GM12892 (cell line): ENCODE measurements at regions not wholly inside any gene's neighbourhood (a gene's known extent, or its start where the extent isn't known, plus 50 kb on each side); places are given as distances from the start of the nearest gene placed in this dataset.

ENCODE experiments used
- DNase-seq: peaks from one replicate; pipeline ENCODE4 v3.0.0; 2011; ENCODE audit not compliant: insufficient read length
- FAIRE-seq: peaks from 2 replicates; lab custom pipeline; 2011; peaks lifted over from hg19 to GRCh38; lab: Jason Lieb, UNC
- POLR2A ChIP-seq: IDR thresholded peaks from 2 replicates; pipeline ENCODE4 v1.6.1; 2011; ENCODE audit warnings: low read depth, low read length, control low read depth
- POLR2AphosphoS5 ChIP-seq: IDR thresholded peaks from 2 replicates; pipeline ENCODE4 v1.6.1; 2011; ENCODE audit warnings: low read depth, low read length, control low read depth
- TAF1 ChIP-seq: IDR thresholded peaks from 2 replicates; pipeline ENCODE4 v1.6.1; 2011; ENCODE audit warnings: low read depth, mild to moderate bottlenecking, control low read depth, low read length, borderline replicate concordance

DNA sequence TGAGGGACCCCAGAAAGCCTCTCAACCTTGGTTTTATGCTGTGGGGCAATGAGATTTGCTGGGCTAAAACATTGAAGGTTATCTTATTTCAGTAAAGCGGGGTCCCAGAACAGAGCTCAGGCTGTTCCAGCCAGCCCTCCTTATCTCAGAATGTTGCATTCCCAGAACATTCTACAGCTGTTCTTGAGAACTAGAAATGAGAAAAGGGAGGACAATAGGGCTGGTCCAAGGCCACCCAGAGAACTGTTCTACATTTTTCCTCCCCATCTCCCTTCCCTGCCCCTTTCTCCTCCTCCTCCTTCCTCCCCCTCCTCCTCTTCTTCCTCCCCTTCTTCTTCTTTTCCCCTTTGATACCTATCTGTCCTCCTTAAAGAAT, 70.4 kb upstream of the SLC7A11 start:
- FAIRE-seq (no peak), DNase-seq (no peak)
- TF ChIP-seq POLR2AphosphoS5 (no peak), TAF1 (no peak)

DNA sequence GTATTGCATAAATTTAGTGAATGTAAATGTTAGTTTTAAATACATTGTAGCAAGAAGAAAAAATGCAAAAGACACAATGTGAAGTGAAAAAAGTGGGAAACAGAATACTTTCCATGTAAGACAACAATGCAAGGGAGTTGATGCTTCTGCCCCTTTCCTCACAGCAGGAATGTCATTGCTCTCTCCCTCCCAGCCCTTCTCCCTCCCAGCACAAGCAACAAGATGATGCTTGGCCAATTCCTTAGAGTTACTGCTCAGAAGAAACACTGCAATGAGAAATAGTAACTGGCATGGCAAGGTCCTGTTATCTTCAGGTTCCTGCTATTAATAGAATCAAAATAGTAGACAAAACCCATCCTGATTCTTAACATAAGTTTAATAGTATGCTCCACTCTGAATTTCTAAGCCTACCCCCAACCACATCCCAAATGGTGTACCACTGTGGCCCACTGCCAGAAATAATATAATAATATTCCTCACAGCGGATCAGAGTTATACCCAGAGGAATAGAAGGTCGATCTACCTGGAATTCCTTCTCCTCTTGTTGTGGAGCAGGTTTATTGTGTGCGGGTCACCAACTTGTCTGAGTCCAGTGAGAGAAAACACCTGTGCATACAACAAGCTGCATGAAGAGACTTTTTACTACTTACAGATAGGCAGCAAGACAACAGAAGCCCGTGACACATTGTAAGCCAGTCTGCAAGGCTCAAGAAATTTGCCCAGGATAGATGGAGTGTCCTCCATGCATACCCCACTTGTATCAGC, 69.8 kb upstream of the SLC7A11 start:
- no peak for FAIRE-seq
- TF ChIP-seq POLR2AphosphoS5, result no peak
- no peak for TF ChIP-seq TAF1
- no peak for TF ChIP-seq POLR2A
- no peak for DNase-seq

DNA sequence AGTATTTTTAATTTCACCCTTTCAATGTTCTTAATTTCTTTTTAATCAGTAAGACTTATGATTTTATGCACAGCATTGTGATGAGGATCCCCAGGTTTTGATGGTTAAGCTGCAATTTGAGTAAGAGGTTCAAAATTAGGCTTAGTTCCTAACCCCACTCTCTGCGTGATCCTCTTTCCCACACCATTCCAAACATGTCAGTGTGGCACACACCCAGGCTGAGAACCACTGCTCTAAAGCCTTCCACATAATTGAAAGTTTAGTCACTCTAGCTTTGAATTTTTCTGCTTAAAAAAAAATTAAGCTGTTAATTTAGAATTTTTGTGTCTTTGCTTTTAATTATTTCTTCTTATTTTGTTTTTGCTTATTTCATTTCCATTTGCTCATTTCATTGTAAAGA, 68.8 kb upstream of the SLC7A11 start:
- no peak for FAIRE-seq
- DNase-seq, result no peak
- no peak for TF ChIP-seq POLR2AphosphoS5
- TF ChIP-seq TAF1, result no peak
- no peak for TF ChIP-seq POLR2A

DNA sequence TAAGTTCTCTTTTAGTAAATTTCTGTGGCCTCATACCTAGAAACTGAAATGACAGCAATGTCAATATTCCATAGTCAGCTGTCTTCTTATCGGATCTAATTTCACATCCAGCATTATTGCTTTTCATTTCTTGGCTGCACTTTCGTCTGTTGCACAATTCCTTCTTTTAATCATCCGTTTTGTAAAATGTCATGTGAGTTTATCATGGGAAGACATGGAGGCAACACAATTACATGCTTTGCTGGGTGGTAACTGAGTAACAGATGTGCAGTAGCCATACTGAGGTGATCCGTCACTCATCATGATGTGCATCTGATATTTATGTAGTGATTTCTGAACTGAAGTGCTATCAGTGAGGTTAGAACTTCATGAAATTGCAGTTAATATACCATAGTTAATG, 68.3 kb upstream of the SLC7A11 start:
- TF ChIP-seq TAF1 (no peak), POLR2AphosphoS5 (no peak), POLR2A (no peak)
- FAIRE-seq, result no peak
- DNase-seq, result no peak

DNA sequence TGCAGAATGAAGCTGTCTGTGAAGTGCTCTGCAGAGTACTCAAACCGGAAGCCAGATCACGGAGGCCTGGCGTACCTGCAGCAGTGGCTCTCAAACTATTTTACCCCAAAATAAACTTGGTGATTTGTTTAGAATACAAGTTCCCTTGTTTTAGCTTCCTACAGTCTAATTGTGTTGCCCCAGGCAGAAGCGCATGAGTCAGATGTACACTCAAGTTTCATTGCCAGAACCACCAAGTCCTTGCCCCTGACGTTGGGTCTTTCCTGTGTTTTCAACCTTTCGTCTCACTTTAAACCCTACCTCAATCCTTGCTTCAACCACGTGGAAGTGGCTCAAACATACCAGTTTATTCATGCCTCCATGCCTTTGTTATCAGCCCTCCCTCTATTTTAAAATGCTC, 66.2 kb upstream of the SLC7A11 start:
- no peak for DNase-seq
- TF ChIP-seq POLR2A, result no peak
- TF ChIP-seq POLR2AphosphoS5, result no peak
- TF ChIP-seq TAF1, result no peak
- FAIRE-seq, result no peak

DNA sequence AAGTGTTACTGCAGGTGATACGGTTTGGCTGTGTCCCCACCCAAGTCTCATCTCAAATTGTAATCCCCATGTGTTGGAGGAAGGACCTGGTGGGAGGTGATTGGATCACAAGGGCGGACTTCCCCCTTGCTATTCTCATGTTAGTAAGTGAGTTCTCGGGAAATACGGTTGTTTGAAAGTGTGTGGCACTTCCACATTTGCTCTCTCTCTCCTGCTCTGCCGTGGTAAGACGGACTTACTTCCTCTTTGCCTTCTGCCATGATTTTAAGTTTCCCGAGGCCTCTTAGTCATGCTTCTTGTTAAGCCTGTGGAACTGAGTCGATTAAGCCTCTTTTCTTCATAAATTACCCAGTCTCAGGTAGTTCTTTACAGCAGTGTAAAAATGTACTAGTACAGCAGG, 65.2 kb upstream of the SLC7A11 start:
- DNase-seq (no peak), FAIRE-seq (no peak)
- TF ChIP-seq TAF1 (no peak), POLR2A (no peak), POLR2AphosphoS5 (no peak)

DNA sequence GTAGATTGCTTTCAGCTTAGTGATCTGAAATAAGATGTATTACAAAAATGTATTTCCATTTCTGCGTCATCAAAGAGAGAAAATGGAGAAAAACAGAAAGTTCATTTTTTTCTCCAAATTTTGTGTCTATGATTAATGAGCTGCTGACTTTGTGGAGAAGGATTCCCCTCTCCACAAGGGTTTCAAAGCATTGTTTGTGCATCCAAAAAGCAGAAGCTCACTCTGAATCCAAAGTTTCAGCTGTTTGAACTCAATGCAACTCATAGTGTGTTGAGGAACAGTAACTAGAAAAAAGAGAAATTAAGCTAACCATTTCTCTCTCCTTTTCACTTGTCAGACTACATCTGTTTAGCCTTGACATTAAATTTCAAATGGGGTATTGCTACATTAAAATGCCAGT, 62.9 kb upstream of the SLC7A11 start:
- TF ChIP-seq TAF1 (no peak), POLR2AphosphoS5 (no peak), POLR2A (no peak)
- no peak for DNase-seq
- FAIRE-seq, result no peak

DNA sequence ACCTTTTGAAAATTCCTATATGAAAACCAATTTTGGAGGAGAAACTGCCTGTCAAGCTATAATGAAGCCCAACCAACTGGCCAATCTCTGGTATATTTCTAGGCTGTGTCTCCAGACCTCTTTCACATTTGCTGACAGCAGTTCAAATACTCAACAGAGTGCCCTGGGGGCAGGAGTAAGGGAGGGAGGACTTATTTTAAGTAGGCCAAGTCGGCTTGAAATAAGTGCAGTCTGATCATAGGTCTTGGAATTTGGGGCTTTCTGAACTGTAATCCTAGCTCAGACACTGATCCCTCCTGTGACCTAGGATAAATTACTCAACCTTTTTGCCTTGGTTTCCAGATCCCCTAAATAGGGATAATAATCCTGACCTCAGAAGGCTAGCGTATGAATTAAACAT, 59.4 kb upstream of the SLC7A11 start:
- TF ChIP-seq POLR2A, result no peak
- no peak for TF ChIP-seq TAF1
- TF ChIP-seq POLR2AphosphoS5, result no peak
- FAIRE-seq, result no peak
- no peak for DNase-seq

DNA sequence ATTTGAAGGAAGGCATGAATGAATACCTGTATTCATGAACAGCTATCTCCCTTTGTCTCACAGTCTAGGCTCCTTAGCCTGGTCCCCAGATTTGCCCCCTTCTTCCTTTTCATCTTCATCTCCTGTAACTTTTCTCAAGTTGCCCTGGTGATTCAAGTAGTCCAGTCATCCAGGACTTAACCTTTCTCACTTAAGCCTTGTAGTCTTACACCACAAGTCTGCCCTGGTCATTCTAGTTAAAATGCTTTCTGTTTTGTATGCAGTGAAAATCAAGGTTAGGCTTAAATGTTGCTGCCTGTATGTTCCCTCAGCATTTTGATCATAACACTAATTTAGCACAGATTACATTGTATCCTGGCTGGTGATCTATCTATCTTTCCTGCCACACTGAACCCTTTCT, 58.5 kb upstream of the SLC7A11 start:
- TF ChIP-seq POLR2A, result no peak
- no peak for TF ChIP-seq POLR2AphosphoS5
- TF ChIP-seq TAF1, result no peak
- DNase-seq, result no peak
- no peak for FAIRE-seq

DNA sequence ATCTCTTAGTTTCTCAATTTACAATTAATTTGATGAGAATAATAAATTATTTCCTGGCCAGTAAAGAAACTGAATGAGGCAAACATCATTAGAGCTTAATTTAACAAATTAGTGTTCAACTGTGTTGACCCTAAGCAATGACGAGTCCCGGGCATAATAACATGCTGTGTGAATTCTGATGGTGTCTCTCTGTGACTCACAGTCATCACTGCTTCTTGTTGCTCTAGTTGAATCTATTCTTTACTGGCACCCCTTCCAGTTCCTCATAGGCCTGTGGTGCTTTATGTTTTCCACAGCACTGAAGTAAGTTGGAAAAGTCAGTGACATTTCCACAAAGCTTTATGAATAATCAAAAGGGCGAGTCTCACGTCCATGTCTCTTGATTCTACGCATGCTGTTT, 57.7 kb upstream of the SLC7A11 start:
- no peak for FAIRE-seq
- no peak for TF ChIP-seq POLR2A
- no peak for TF ChIP-seq POLR2AphosphoS5
- no peak for DNase-seq

DNA sequence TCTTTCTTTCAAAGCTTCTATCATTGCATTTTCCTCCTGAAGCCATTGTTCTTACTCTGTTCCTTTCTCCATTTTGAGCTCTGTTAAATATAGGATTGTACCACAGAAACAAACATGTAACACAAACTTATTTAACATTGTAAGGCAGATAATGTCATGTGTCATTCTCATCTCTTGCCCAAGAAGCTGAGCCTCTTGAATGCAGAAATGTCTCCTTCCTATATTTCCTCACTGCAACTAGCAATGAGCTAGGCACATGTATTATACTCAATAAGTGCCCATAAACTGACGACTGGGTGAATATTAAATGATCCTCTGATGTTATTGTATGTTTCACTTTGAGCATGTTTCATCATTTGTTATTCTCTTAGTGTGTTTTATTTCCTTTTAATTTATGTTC, 56.7 kb upstream of the SLC7A11 start:
- FAIRE-seq (no peak), DNase-seq (no peak)
- TF ChIP-seq POLR2A (no peak), TAF1 (no peak), POLR2AphosphoS5 (no peak)

DNA sequence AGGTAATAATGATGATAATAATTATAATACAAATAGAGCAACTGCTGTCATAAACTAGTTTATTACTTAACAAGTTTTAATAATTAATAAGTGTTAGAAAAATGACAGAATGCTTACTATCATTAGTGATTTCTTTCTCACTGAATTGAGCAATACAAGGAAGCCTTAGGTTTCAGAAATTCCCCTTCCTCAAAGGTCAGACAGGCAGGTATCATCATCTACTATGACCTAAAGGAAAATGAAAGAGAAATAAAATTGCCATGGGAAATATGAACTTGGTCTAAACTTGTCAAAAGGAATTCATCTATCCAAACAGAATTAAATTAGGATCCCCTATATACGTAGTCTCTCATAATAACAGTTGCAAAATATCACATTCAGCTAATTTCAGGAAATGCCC, 56.3 kb upstream of the SLC7A11 start:
- DNase-seq (no peak), FAIRE-seq (no peak)
- TF ChIP-seq POLR2A (no peak), TAF1 (no peak), POLR2AphosphoS5 (no peak)
